ENCODE measurements at regions not wholly inside any gene's neighbourhood (a gene's known extent, or its start where the extent isn't known, plus 50 kb on each side); places are given as distances from the start of the nearest gene placed in this dataset.

DNA sequence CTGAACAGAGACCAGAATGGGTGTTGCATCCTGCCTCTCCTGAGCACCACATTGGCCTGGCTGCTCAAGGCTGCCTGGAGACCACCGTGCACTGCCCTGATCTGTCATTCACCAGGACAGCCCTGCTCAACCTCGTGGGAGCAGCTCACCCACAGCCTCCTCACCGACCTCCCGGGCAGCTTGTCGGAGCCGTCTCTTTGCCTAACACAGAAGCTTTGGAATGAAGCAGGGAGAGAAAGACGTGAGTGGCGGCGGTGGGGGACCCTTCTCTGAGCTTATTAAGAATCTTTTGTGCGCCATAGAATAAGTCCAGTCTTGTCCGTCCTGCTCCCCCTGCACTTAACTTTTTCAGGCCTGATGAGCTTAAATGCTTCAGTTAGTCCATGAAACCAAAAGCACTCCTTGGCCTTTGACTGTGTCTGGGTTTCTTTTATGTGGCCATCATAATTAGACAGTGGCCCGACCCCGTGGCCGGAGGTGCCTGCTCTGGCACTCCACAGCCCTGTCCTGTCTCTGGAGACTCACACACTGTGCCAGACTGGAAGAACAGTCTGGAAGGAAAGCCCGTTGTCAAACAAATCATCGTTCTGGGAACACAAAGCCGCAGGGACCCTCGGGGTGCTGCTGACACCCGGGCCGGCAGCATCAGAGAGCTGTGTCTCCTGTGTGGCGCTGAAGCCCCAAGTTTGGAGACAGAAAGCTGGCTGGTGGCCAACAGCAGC, 192.8 kb downstream of the BCOR start:
- Histone ChIP-seq H3K79me2 (ENCODE audit: insufficient read depth, low read length) (no peaks in the 10 kb centered on the region), H3K27me3 (ENCODE audit: insufficient read depth, low read length) (no peaks in the 10 kb centered on the region), H3K4me2 (ENCODE audit: low read length) (no peak overlapping the region), H3K9me2 (ENCODE audit: insufficient read depth) (no peaks in the 10 kb centered on the region), H3K9me3 (ENCODE audit: control insufficient read depth in 1 of 2, insufficient read depth in 1 of 2, low read depth in 1 of 2, low read length in 2 of 2) (no peaks in the 10 kb centered on the region), H3K36me3 (ENCODE audit: control insufficient read depth in 1 of 2, insufficient read depth in 2 of 2, low read length in 2 of 2) (no peaks in the 10 kb centered on the region), H2AFZ (ENCODE audit: low read depth, low read length, poor library complexity, severe bottlenecking) (no peak overlapping the region), H3K4me1 (ENCODE audit: control insufficient read depth in 1 of 2, insufficient read depth in 2 of 2, low read length in 2 of 2) (peaks cover 12 to 37% of the 10 kb centered on the region in 2 experiments), H3K9ac (ENCODE audit: low read length) (no peak overlapping the region), H4K20me1 (ENCODE audit: insufficient read depth) (no peaks in the 10 kb centered on the region), H3K27ac (ENCODE audit: low read depth, low read length) (no peak overlapping the region), H3K4me3 (replicated peaks in 1 of 2; ENCODE audit: low read depth in 1 of 2, low read length in 2 of 2) (no peak overlapping the region)
- CTCF ChIA-PET: no interaction called here
- ATAC-seq (no peak), DNase-seq (ENCODE audit: low read depth, low spot score) (no peak)
- intact Hi-C loops (cut with micrococcal nuclease): no loop called here
- TF ChIP-seq TCF7L2 (IDR thresholded peaks at IDR 0.05; ENCODE audit: borderline replicate concordance, extremely low read depth, insufficient read depth, insufficient read length) (no peak), YY1 (IDR thresholded peaks at IDR 0.05; ENCODE audit: extremely low read depth, insufficient replicate concordance, low read depth, low read length) (no peak), ZNF274 (IDR thresholded peaks at IDR 0.05; ENCODE audit: low read depth, low read length) (no peak)
- no TSS peak for BruUV-seq (replicated peaks)
- RAD21 ChIA-PET (ENCODE audit: low non-redundant PET in 1 of 2, low total read pairs in 2 of 2, uncharacterized antibody in 2 of 2, unreplicated experiment in 2 of 2): no interaction called here
- POLR2A ChIA-PET: no interaction called here

GRCh38 chrX:39905538-39905891, 192.2 kb downstream of the BCOR start:
- Histone ChIP-seq H3K9ac (ENCODE audit: low read length) (no peak overlapping the region), H3K4me3 (replicated peaks in 1 of 2; ENCODE audit: low read depth in 1 of 2, low read length in 2 of 2) (no peak overlapping the region), H3K9me3 (ENCODE audit: control insufficient read depth in 1 of 2, insufficient read depth in 1 of 2, low read depth in 1 of 2, low read length in 2 of 2) (no peaks in the 10 kb centered on the region), H2AFZ (ENCODE audit: low read depth, low read length, poor library complexity, severe bottlenecking) (no peak overlapping the region), H3K36me3 (ENCODE audit: control insufficient read depth in 1 of 2, insufficient read depth in 2 of 2, low read length in 2 of 2) (no peaks in the 10 kb centered on the region), H4K20me1 (ENCODE audit: insufficient read depth) (no peaks in the 10 kb centered on the region), H3K4me2 (ENCODE audit: low read length) (no peak overlapping the region), H3K4me1 (ENCODE audit: control insufficient read depth in 1 of 2, insufficient read depth in 2 of 2, low read length in 2 of 2) (peaks cover 12 to 37% of the 10 kb centered on the region in 2 experiments), H3K27me3 (ENCODE audit: insufficient read depth, low read length) (no peaks in the 10 kb centered on the region), H3K9me2 (ENCODE audit: insufficient read depth) (no peaks in the 10 kb centered on the region), H3K79me2 (ENCODE audit: insufficient read depth, low read length) (no peaks in the 10 kb centered on the region), H3K27ac (ENCODE audit: low read depth, low read length) (no peak overlapping the region)
- POLR2A ChIA-PET: no interaction called here
- CTCF ChIA-PET: no interaction called here
- ATAC-seq (no peak), DNase-seq (ENCODE audit: low read depth, low spot score) (no peak)
- no peak for TF ChIP-seq SRF (IDR thresholded peaks at IDR 0.05; ENCODE audit: low read depth)
- TF ChIP-seq YY1 (IDR thresholded peaks at IDR 0.05; ENCODE audit: extremely low read depth, insufficient replicate concordance, low read depth, low read length): no peak
- no peak for TF ChIP-seq ZNF274 (IDR thresholded peaks at IDR 0.05; ENCODE audit: low read depth, low read length)
- TF ChIP-seq, protein P1, sequence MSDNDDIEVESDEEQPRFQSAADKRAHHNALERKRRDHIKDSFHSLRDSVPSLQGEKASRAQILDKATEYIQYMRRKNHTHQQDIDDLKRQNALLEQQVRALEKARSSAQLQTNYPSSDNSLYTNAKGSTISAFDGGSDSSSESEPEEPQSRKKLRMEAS (IDR thresholded peaks at IDR 0.05): no peak
- TF ChIP-seq EZH2phosphoT487 (IDR thresholded peaks at IDR 0.05; ENCODE audit: borderline replicate concordance): no peak
- no peak for TF ChIP-seq FOSL1 (IDR thresholded peaks at IDR 0.05; ENCODE audit: low read depth)
- no peak for TF ChIP-seq TCF7L2 (IDR thresholded peaks at IDR 0.05; ENCODE audit: borderline replicate concordance, extremely low read depth, insufficient read depth, insufficient read length)
- no TSS peak for BruUV-seq (replicated peaks)
- intact Hi-C loops (cut with micrococcal nuclease): no loop called here
- RAD21 ChIA-PET (ENCODE audit: low non-redundant PET in 1 of 2, low total read pairs in 2 of 2, uncharacterized antibody in 2 of 2, unreplicated experiment in 2 of 2): no interaction called here

Measured in HCT116 (cell line).